Smooth muscle cell (in vitro differentiated cells): ENCODE measurements at regions not wholly inside any gene's neighbourhood (a gene's known extent, or its start where the extent isn't known, plus 50 kb on each side); places are given as distances from the start of the nearest gene placed in this dataset.

Experiments
- DNase-seq: peaks from one replicate; lab custom pipeline; 2025; ENCODE audit not compliant: unreplicated experiment; lab: John Stamatoyannopoulos, UW
- H2AFZ ChIP-seq: fragments of 200-600 bp; sonication (generic); 2 replicates; pipeline ENCODE4 v1.6.0; 2016; ENCODE audit warnings: antibody characterized with exemption, low read depth, mild to moderate bottlenecking
- H3F3A ChIP-seq: fragments of 200-600 bp; sonication (generic); 2 replicates; pipeline ENCODE4 v1.6.0; 2017; ENCODE audit warnings: antibody characterized with exemption, low read depth
- H3K27ac ChIP-seq: fragments of 200-600 bp; sonication (generic); 2 replicates; pipeline ENCODE4 v1.5.1; 2016; ENCODE audit warnings: low read depth, mild to moderate bottlenecking
- H3K27me3 ChIP-seq: fragments of 200-600 bp; sonication (generic); 2 replicates; pipeline ENCODE4 v1.6.1; 2016; ENCODE audit warnings: low read depth, mild to moderate bottlenecking
- H3K36me3 ChIP-seq: fragments of 200-600 bp; sonication (generic); 2 replicates; pipeline ENCODE4 v1.5.1; 2016; ENCODE audit warnings: low read depth
- H3K4me1 ChIP-seq: fragments of 200-600 bp; sonication (generic); 2 replicates; pipeline ENCODE4 v1.5.1; 2016; ENCODE audit warnings: low read depth
- H3K4me2 ChIP-seq: fragments of 200-600 bp; sonication (generic); 2 replicates; pipeline ENCODE4 v1.6.0; 2016; ENCODE audit warnings: mild to moderate bottlenecking
- H3K4me3 ChIP-seq: fragments of 200-600 bp; sonication (generic); 2 replicates; pipeline ENCODE4 v1.5.1; 2016; ENCODE audit warnings: mild to moderate bottlenecking
- H3K79me2 ChIP-seq: fragments of 200-600 bp; sonication (generic); 2 replicates; pipeline ENCODE4 v1.6.0; 2016; ENCODE audit warnings: low read depth, mild to moderate bottlenecking
- H3K9ac ChIP-seq: fragments of 200-600 bp; sonication (generic); 2 replicates; pipeline ENCODE4 v1.6.0; 2016; ENCODE audit warnings: low read depth
- H3K9me3 ChIP-seq: fragments of 200-600 bp; sonication (generic); replicated peaks from 2 replicates; pipeline ENCODE4 v1.5.1; 2016; ENCODE audit warnings: low read depth
- H4K20me1 ChIP-seq: fragments of 200-600 bp; sonication (generic); 2 replicates; pipeline ENCODE4 v1.6.0; 2016; ENCODE audit warnings: low read depth
- WGBS: methylation state at CpG from one replicate; pipeline ENCODE4 v1.1.7; 2016; ENCODE audit warnings: low lambda C conversion rate; 5-methylcytosine and 5-hydroxymethylcytosine counted together
- TF ChIP-seq, protein P1 (sequence below): fragments of 200-600 bp; sonication (generic); IDR thresholded peaks from 2 replicates; pipeline ENCODE4 v1.5.1; 2017; ENCODE audit warnings: borderline replicate concordance, mild to moderate bottlenecking, antibody characterized with exemption; ENCODE audit not compliant: insufficient read depth, poor library complexity, severe bottlenecking

DNA sequence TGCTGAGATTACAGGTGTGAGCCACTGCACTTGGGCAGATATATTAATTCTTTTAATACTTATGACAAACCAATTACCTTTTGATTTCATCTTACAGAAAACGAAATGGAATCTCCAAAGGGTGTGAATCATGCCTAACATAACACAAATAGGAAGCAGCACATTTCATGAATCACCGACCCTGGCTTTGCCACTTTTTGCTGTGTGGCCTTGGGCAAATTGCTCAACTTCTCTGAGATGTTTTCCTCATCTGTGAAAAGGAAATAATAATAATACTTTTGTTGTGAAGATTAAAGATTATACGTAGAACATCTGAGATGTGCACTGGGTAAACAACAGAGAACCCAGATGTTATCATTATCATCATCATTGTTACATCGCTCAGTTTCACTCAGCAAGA is 50.7 kb upstream of the FREM1 start:
- no peak overlapping the region for H2AFZ ChIP-seq
- H4K20me1 ChIP-seq: no peaks in the 10 kb centered on the region
- H3K9ac ChIP-seq: no peak overlapping the region
- no peak overlapping the region for H3K4me3 ChIP-seq
- no peak overlapping the region for H3K27ac ChIP-seq
- H3K9me3 ChIP-seq: no peaks in the 10 kb centered on the region
- no peaks in the 10 kb centered on the region for H3K27me3 ChIP-seq
- no peaks in the 10 kb centered on the region for H3K4me1 ChIP-seq
- 93% methylated on average over 4 of the region's 4 CpGs for WGBS
- DNase-seq: no peak
- no peaks in the 10 kb centered on the region for H3K79me2 ChIP-seq
- TF ChIP-seq, protein P1, sequence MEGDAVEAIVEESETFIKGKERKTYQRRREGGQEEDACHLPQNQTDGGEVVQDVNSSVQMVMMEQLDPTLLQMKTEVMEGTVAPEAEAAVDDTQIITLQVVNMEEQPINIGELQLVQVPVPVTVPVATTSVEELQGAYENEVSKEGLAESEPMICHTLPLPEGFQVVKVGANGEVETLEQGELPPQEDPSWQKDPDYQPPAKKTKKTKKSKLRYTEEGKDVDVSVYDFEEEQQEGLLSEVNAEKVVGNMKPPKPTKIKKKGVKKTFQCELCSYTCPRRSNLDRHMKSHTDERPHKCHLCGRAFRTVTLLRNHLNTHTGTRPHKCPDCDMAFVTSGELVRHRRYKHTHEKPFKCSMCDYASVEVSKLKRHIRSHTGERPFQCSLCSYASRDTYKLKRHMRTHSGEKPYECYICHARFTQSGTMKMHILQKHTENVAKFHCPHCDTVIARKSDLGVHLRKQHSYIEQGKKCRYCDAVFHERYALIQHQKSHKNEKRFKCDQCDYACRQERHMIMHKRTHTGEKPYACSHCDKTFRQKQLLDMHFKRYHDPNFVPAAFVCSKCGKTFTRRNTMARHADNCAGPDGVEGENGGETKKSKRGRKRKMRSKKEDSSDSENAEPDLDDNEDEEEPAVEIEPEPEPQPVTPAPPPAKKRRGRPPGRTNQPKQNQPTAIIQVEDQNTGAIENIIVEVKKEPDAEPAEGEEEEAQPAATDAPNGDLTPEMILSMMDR: no peak
- H3K36me3 ChIP-seq: no peaks in the 10 kb centered on the region
- H3K4me2 ChIP-seq: no peak overlapping the region
- no peaks in the 10 kb centered on the region for H3F3A ChIP-seq
